K562 (cell line): ENCODE measurements at regions not wholly inside any gene's neighbourhood (a gene's known extent, or its start where the extent isn't known, plus 50 kb on each side); places are given as distances from the start of the nearest gene placed in this dataset.

Experiments used
- ATAC-seq: fragments of 200-7000 bp; cut with Tn5 transposase; 3 replicates; pipeline ENCODE4 v1.9.1; 2020; ENCODE audit warnings: moderate library complexity
- BruUV-seq: library from RNA; stranded (reverse); fragments of 400-500 nt; replicated peaks from 2 replicates; lab custom pipeline; 2021; lab: Mats Ljungman, UMichigan
- CTCF ChIA-PET: fragments of 300-600 bp; formaldehyde crosslinking; extraction: SDS; loops from one replicate; lab custom pipeline; 2021; ENCODE audit warnings: low intra/inter-chr PET ratio; lab: Yijun Ruan, JAX
- POLR2A ChIA-PET: fragments of 300-600, 350-650 bp; sonication (Branson Sonifier 250); formaldehyde crosslinking; extraction: SDS; loops from one replicate; lab custom pipeline; 2021; ENCODE audit warnings: antibody characterized with exemption, inconsistent platforms; lab: Yijun Ruan, JAX
- DNase-seq, 4 experiments: peaks; one replicate each; pipeline versions ENCODE4 v3.0.0 to v3.0.0-alpha.2; 2011 to 2018; ENCODE audit warnings: low spot score in 3 of 4, mixed read lengths in 3 of 4; ENCODE audit errors: extremely low read depth in 1 of 4
- FAIRE-seq: peaks from 2 replicates; lab custom pipeline; 2011; peaks lifted over from hg19 to GRCh38; lab: Jason Lieb, UNC
- H2AFZ ChIP-seq: 2 replicates; pipeline ENCODE4 v1.6.0; 2011; ENCODE audit warnings: low read depth, low read length, control low read depth, inconsistent platforms
- H3K27ac ChIP-seq: fragments of 200-600 bp; 3 replicates; pipeline ENCODE4 v1.8.0; 2011; ENCODE audit warnings: low read depth, mild to moderate bottlenecking, control low read depth, inconsistent platforms, low read length, moderate library complexity, mixed read lengths; ENCODE audit errors: extremely low read depth
- H3K27me3 ChIP-seq, 2 experiments: fragments of 300-600 bp in 1 of 2; 2 replicates in 1 of 2; 3 replicates in 1 of 2; pipeline versions ENCODE4 v1.6.0 to v1.8.0; 2011; ENCODE audit warnings: inconsistent platforms in 2 of 2, low read length in 2 of 2, mild to moderate bottlenecking in 1 of 2, mixed read lengths in 1 of 2, moderate library complexity in 1 of 2; ENCODE audit not compliant: control insufficient read depth in 2 of 2, insufficient read depth in 2 of 2
- H3K36me3 ChIP-seq: fragments of 300-600 bp; 3 replicates; pipeline ENCODE4 v1.8.0; 2011; ENCODE audit warnings: mild to moderate bottlenecking, low read length, inconsistent platforms; ENCODE audit not compliant: control insufficient read depth, insufficient read depth
- H3K4me1 ChIP-seq, 2 experiments: fragments of 200-600 bp in 1 of 2; replicated peaks in 1 of 2; 2 replicates in 1 of 2; 3 replicates in 1 of 2; pipeline versions ENCODE4 v1.5.1 to v1.8.0; 2011; ENCODE audit warnings: inconsistent platforms in 2 of 2, low read length in 2 of 2, mild to moderate bottlenecking in 1 of 2, mixed read lengths in 1 of 2, moderate library complexity in 1 of 2; ENCODE audit not compliant: control insufficient read depth in 2 of 2, insufficient read depth in 2 of 2
- H3K4me2 ChIP-seq: 2 replicates; pipeline ENCODE4 v1.6.1; 2011; ENCODE audit warnings: low read length, control low read depth, inconsistent platforms, mixed read lengths; ENCODE audit not compliant: insufficient read depth
- H3K4me3 ChIP-seq: fragments of 200-600 bp; sonication (generic), shearing (Covaris generic); 2 replicates; pipeline ENCODE4 v1.5.1; 2016; ENCODE audit warnings: control low read depth, inconsistent platforms
- H3K79me2 ChIP-seq: fragments of 200-600 bp; 3 replicates; pipeline ENCODE4 v1.8.0; 2011; ENCODE audit warnings: low read length, inconsistent platforms; ENCODE audit not compliant: control insufficient read depth, insufficient read depth
- H3K9ac ChIP-seq, 2 experiments: 2 replicates each; pipeline versions ENCODE4 v1.6.0 to v1.6.1; 2011; ENCODE audit warnings: low read depth in 2 of 2, low read length in 2 of 2, control low read depth in 1 of 2, inconsistent platforms in 1 of 2, mild to moderate bottlenecking in 1 of 2, mixed read lengths in 1 of 2; ENCODE audit not compliant: insufficient read depth in 1 of 2
- H3K9me1 ChIP-seq: one replicate; pipeline ENCODE4 v1.6.0; 2011; ENCODE audit warnings: inconsistent platforms, mild to moderate bottlenecking, low read length, moderate library complexity; ENCODE audit not compliant: control insufficient read depth, insufficient read depth
- H3K9me3 ChIP-seq: replicated peaks from 2 replicates; pipeline ENCODE4 v1.5.1; 2011; ENCODE audit warnings: low read depth, low read length, inconsistent platforms; ENCODE audit not compliant: control insufficient read depth, insufficient read depth
- H4K20me1 ChIP-seq: replicated peaks from 2 replicates; pipeline ENCODE4 v1.6.1; 2011; ENCODE audit warnings: low read length, inconsistent platforms, mixed read lengths; ENCODE audit not compliant: control insufficient read depth, insufficient read depth
- ATF1 ChIP-seq, 2 experiments: fragments of 450-650 bp in 1 of 2; IDR thresholded peaks; 2 replicates each; pipeline ENCODE4 v1.6.1; 2016; ENCODE audit warnings: missing compliant biosample characterization in 1 of 2, missing genetic modification characterization in 1 of 2
- CBX8 ChIP-seq: fragments of 200-600 bp; sonication (generic); IDR thresholded peaks from 2 replicates; pipeline ENCODE4 v1.6.1; 2012; ENCODE audit warnings: borderline replicate concordance, mixed run types, low read depth, mild to moderate bottlenecking, moderate library complexity, mixed read lengths, low read length, control low read depth, inconsistent platforms; ENCODE audit not compliant: poor library complexity, severe bottlenecking; ENCODE audit errors: extremely low read depth
- whole genome bisulfite sequencing: fragments of 100-300 bp; shearing (Covaris generic); methylation state at CpG from one replicate; pipeline ENCODE4 v1.1.6; 2016; ENCODE audit warnings: low coverage, mixed read lengths; ENCODE audit not compliant: insufficient coverage; ENCODE audit errors: missing lambda C conversion rate; 5-methylcytosine and 5-hydroxymethylcytosine counted together
- in situ Hi-C: fragments of 300-500 bp; cut with MboI; formaldehyde crosslinking; loops from 4 replicates; pipeline ENCODE4 v1.15.0; 2018; ENCODE audit warnings: inconsistent platforms, mixed read lengths
- intact Hi-C: fragments of 100-400 bp; cut with micrococcal nuclease; formaldehyde crosslinking; loops from 2 replicates; pipeline ENCODE4 v1.14.2; 2022
- TF ChIP-seq, protein P1 (sequence below): fragments of 450-650 bp; formaldehyde crosslinking; IDR thresholded peaks from 2 replicates; pipeline ENCODE4 v1.4.0; 2022; ENCODE audit warnings: missing genetic modification characterization

DNA sequence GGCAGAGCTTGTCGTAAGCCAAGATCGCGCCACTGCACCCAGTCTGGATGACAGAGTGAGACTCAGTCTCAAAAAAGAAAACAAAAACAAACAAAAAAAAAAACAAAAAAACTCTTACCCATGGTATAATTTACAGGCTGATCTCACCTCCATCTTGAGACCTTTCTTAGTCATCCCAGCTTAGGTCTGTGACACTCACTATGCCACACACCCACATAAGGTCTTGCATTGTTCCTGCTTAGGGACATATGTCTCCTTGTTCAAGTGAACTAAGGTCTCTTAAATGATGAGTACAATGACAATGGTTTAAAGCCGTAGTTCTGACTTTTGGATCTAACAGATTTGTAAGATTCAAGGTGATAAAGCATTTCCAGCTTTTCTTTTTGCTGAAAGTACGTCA lies 360.2 kb upstream of the ARHGEF26 start:
- Histone ChIP-seq H3K27ac (no peak overlapping the region), H4K20me1 (no peaks in the 10 kb centered on the region), H3K4me3 (no peak overlapping the region), H3K79me2 (no peaks in the 10 kb centered on the region), H2AFZ (no peak overlapping the region), H3K9ac (no peak overlapping the region), H3K4me1 (no peaks in the 10 kb centered on the region), H3K4me2 (no peak overlapping the region), H3K27me3 (no peaks in the 10 kb centered on the region), H3K9me1 (no peaks in the 10 kb centered on the region), H3K36me3 (no peaks in the 10 kb centered on the region), H3K9me3 (no peaks in the 10 kb centered on the region)
- FAIRE-seq (no peak), ATAC-seq (no peak), DNase-seq (no peak)
- no TSS peak for BruUV-seq
- TF ChIP-seq ATF1 (CRISPR knock-in tag; IDR thresholded peaks at IDR 0.05) = no peak
- TF ChIP-seq ATF1 (tag; IDR thresholded peaks at IDR 0.05) = no peak
- ChIA-PET CTCF (no interaction called here), POLR2A (interaction anchor here (0.7 kb wide), 1 partner anchor 12 kb away, joined by 3 read pairs; no protein-coding TSS in a partner anchor)
- in situ Hi-C loops = no loop called here
- 3% methylated on average over 5 of the region's 5 CpGs for WGBS
- intact Hi-C loops = loop anchor here (10.0 kb wide), 1 partner anchor 596 kb away; the partner anchor contains the start of gene RAP2B

DNA sequence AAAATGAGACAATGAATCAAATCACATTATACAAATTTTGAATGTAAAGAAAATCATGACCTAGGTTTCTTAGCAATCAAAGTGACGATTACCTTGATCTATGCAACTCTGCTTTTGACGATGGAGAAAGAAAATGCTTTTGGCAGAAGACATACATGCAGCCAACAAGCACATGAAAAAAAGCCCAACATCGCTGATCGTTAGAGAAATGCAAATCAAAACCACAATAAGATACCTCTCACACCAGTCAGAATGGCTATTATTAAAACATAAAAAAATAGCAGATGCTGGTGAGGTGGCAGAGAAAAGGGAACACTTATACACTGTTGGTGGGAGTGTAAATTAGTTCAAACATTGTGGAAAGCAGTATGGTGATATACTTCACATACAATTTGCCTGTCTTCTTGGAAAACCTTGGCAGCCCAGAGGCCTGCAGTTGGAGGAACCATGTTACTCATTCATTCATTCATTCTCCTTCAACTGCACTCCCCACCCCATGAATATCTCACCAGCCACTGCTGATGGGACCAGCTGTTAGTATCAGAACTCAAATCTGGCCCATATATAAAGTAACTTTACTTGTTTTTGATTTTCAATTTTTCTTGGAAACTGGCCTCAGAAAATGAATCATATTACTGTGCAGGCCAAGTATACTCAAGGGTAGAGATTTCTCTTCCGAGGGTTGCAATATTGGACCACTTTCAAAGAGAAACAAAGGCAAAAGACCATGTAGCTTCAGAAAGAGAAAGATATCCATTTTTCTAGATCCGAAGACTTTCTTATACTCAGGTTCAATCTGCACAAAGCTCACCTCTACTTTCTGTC lies 358.6 kb upstream of the ARHGEF26 start:
- H3K36me3 ChIP-seq = no peaks in the 10 kb centered on the region
- H3K4me1 ChIP-seq = no peaks in the 10 kb centered on the region
- H3K9me3 ChIP-seq = no peaks in the 10 kb centered on the region
- no peaks in the 10 kb centered on the region for H3K27me3 ChIP-seq
- WGBS = 2% methylated on average over 6 of the region's 6 CpGs
- no peak overlapping the region for H3K4me3 ChIP-seq
- no peaks in the 10 kb centered on the region for H4K20me1 ChIP-seq
- H3K79me2 ChIP-seq = no peaks in the 10 kb centered on the region
- in situ Hi-C loops = no loop called here
- H3K27ac ChIP-seq = no peak overlapping the region
- CTCF ChIA-PET = no interaction called here
- H3K9ac ChIP-seq = no peak overlapping the region
- no TSS peak for BruUV-seq
- POLR2A ChIA-PET = interaction anchor here (0.8 kb wide), 1 partner anchor 592 kb away, joined by 4 read pairs; no protein-coding TSS in a partner anchor
- no peaks in the 10 kb centered on the region for H3K9me1 ChIP-seq
- intact Hi-C loops = loop anchor here (10.0 kb wide), 1 partner anchor 598 kb away; the partner anchor contains the start of gene RAP2B
- TF ChIP-seq CBX8 = no peak
- TF ChIP-seq, protein P1, sequence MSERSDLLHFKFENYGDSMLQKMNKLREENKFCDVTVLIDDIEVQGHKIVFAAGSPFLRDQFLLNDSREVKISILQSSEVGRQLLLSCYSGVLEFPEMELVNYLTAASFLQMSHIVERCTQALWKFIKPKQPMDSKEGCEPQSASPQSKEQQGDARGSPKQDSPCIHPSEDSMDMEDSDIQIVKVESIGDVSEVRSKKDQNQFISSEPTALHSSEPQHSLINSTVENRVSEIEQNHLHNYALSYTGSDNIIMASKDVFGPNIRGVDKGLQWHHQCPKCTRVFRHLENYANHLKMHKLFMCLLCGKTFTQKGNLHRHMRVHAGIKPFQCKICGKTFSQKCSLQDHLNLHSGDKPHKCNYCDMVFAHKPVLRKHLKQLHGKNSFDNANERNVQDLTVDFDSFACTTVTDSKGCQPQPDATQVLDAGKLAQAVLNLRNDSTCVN (CRISPR knock-in tag) = no peak
- H3K4me2 ChIP-seq = no peak overlapping the region
- FAIRE-seq = no peak
- no peak for ATAC-seq
- no peak overlapping the region for H2AFZ ChIP-seq
- no peak for DNase-seq
